Loucy (cell line): ENCODE measurements at regions not wholly inside any gene's neighbourhood (a gene's known extent, or its start where the extent isn't known, plus 50 kb on each side); places are given as distances from the start of the nearest gene placed in this dataset.

ENCODE experiments used
- H2AFZ ChIP-seq: fragments of 200-600 bp; sonication (generic); 2 replicates; pipeline ENCODE4 v1.6.0; 2016; ENCODE audit warnings: antibody characterized with exemption, mild to moderate bottlenecking, low read length, moderate library complexity
- H3F3A ChIP-seq: fragments of 200-600 bp; 2 replicates; pipeline ENCODE4 v1.6.0; 2016; ENCODE audit warnings: antibody characterized with exemption, low read depth, mild to moderate bottlenecking
- H3K27me3 ChIP-seq: fragments of 200-600 bp; sonication (generic); 2 replicates; pipeline ENCODE4 v1.6.1; 2014; ENCODE audit warnings: low read length, mild to moderate bottlenecking; ENCODE audit not compliant: insufficient read depth, poor library complexity, severe bottlenecking
- H3K36me3 ChIP-seq: fragments of 200-600 bp; sonication (generic); 2 replicates; pipeline ENCODE4 v1.6.1; 2016; ENCODE audit warnings: low read length; ENCODE audit not compliant: insufficient read depth
- H3K4me1 ChIP-seq: fragments of 200-600 bp; sonication (generic); 2 replicates; pipeline ENCODE4 v1.5.1; 2014; ENCODE audit warnings: low read length, mild to moderate bottlenecking; ENCODE audit not compliant: insufficient read depth, poor library complexity, severe bottlenecking
- H3K4me2 ChIP-seq: fragments of 200-600 bp; sonication (generic); 2 replicates; pipeline ENCODE4 v1.6.0; 2014; ENCODE audit warnings: antibody characterized with exemption, low read length, low read depth, mild to moderate bottlenecking; ENCODE audit not compliant: poor library complexity, severe bottlenecking
- H3K4me3 ChIP-seq: fragments of 200-600 bp; sonication (generic); 2 replicates; pipeline ENCODE4 v1.5.1; 2014; ENCODE audit warnings: low read length, mild to moderate bottlenecking, mixed read lengths; ENCODE audit not compliant: poor library complexity, severe bottlenecking
- H3K79me2 ChIP-seq: fragments of 200-600 bp; sonication (generic); 2 replicates; pipeline ENCODE4 v1.6.1; 2014; ENCODE audit warnings: low read length; ENCODE audit not compliant: insufficient read depth
- H3K9ac ChIP-seq: fragments of 200-600 bp; sonication (generic); 2 replicates; pipeline ENCODE4 v1.6.0; 2014; ENCODE audit warnings: mild to moderate bottlenecking, low read depth, low read length, moderate library complexity; ENCODE audit not compliant: poor library complexity, severe bottlenecking
- H3K9me2 ChIP-seq: fragments of 200-600 bp; sonication (generic); replicated peaks from 2 replicates; pipeline ENCODE4 v1.6.1; 2016; ENCODE audit warnings: low read depth, low read length, mixed read lengths
- H3K9me3 ChIP-seq: fragments of 200-600 bp; sonication (generic); 2 replicates; pipeline ENCODE4 v1.6.1; 2014; ENCODE audit warnings: mild to moderate bottlenecking, antibody characterized with exemption, low read length, low read depth; ENCODE audit not compliant: insufficient read depth
- H4K20me1 ChIP-seq: fragments of 200-600 bp; sonication (generic); 2 replicates; pipeline ENCODE4 v1.6.0; 2014; ENCODE audit warnings: antibody characterized with exemption, low read length, mild to moderate bottlenecking; ENCODE audit not compliant: insufficient read depth, poor library complexity, severe bottlenecking
- CTCF ChIP-seq: fragments of 200-600 bp; sonication (generic); conservative IDR thresholded peaks from 2 replicates; pipeline ENCODE4 v1.5.1; 2014; ENCODE audit warnings: mild to moderate bottlenecking, antibody characterized with exemption, low read length
- EZH2phosphoT487 ChIP-seq: fragments of 200-600 bp; IDR thresholded peaks from 2 replicates; pipeline ENCODE4 v1.6.1; 2018; ENCODE audit warnings: antibody characterized with exemption, mild to moderate bottlenecking, moderate library complexity, borderline replicate concordance

GRCh38 chr7:13104128-13104527 lies 416.7 kb downstream of the ARL4A start:
- Histone ChIP-seq H3K9me2 (no peaks in the 10 kb centered on the region), H3K4me3 (no peak overlapping the region), H3F3A (no peaks in the 10 kb centered on the region), H3K79me2 (no peaks in the 10 kb centered on the region), H3K9me3 (no peaks in the 10 kb centered on the region), H3K27me3 (no peaks in the 10 kb centered on the region), H3K36me3 (no peaks in the 10 kb centered on the region), H3K9ac (no peak overlapping the region), H2AFZ (no peak overlapping the region), H4K20me1 (no peaks in the 10 kb centered on the region), H3K4me1 (no peaks in the 10 kb centered on the region), H3K4me2 (no peak overlapping the region)
- no peak for TF ChIP-seq EZH2phosphoT487

GRCh38 chr7:13105209-13105608 lies 417.8 kb downstream of the ARL4A start:
- no peaks in the 10 kb centered on the region for H3K79me2 ChIP-seq
- H3K9me2 ChIP-seq, result no peaks in the 10 kb centered on the region
- no peaks in the 10 kb centered on the region for H4K20me1 ChIP-seq
- H3K9ac ChIP-seq, result no peak overlapping the region
- no peaks in the 10 kb centered on the region for H3K36me3 ChIP-seq
- no peak overlapping the region for H3K4me3 ChIP-seq
- H3K27me3 ChIP-seq, result no peaks in the 10 kb centered on the region
- TF ChIP-seq EZH2phosphoT487 (no peak), CTCF (no peak)
- H3K4me2 ChIP-seq, result no peak overlapping the region
- no peaks in the 10 kb centered on the region for H3K4me1 ChIP-seq
- H3K9me3 ChIP-seq, result no peaks in the 10 kb centered on the region
- no peak overlapping the region for H2AFZ ChIP-seq
- no peaks in the 10 kb centered on the region for H3F3A ChIP-seq

- Histone ChIP-seq H3K27me3 (no peaks in the 10 kb centered on the region), H3F3A (no peaks in the 10 kb centered on the region), H3K4me2 (no peak overlapping the region), H4K20me1 (no peaks in the 10 kb centered on the region), H2AFZ (no peak overlapping the region), H3K79me2 (no peaks in the 10 kb centered on the region), H3K4me1 (no peaks in the 10 kb centered on the region), H3K36me3 (no peaks in the 10 kb centered on the region), H3K9ac (no peak overlapping the region), H3K4me3 (no peak overlapping the region), H3K9me3 (no peaks in the 10 kb centered on the region), H3K9me2 (no peaks in the 10 kb centered on the region)
- TF ChIP-seq CTCF (no peak), EZH2phosphoT487 (no peak)
Observed at GRCh38 chr7:13106513-13106912, 419.1 kb downstream of the ARL4A start.

- H3F3A ChIP-seq, result no peaks in the 10 kb centered on the region
- H3K4me2 ChIP-seq, result no peak overlapping the region
- no peak for TF ChIP-seq CTCF
- no peak for TF ChIP-seq EZH2phosphoT487
- no peak overlapping the region for H3K9ac ChIP-seq
- no peaks in the 10 kb centered on the region for H3K4me1 ChIP-seq
- H3K27me3 ChIP-seq, result no peaks in the 10 kb centered on the region
- H3K9me3 ChIP-seq, result no peaks in the 10 kb centered on the region
- no peaks in the 10 kb centered on the region for H3K9me2 ChIP-seq
- no peaks in the 10 kb centered on the region for H3K36me3 ChIP-seq
- H3K4me3 ChIP-seq, result no peak overlapping the region
- no peak overlapping the region for H2AFZ ChIP-seq
- no peaks in the 10 kb centered on the region for H4K20me1 ChIP-seq
- H3K79me2 ChIP-seq, result no peaks in the 10 kb centered on the region
Observed at GRCh38 chr7:13107291-13107690, 419.9 kb downstream of the ARL4A start.
